Brain microvascular endothelial cell (primary cell): ENCODE measurements at regions not wholly inside any gene's neighbourhood (a gene's known extent, or its start where the extent isn't known, plus 50 kb on each side); places are given as distances from the start of the nearest gene placed in this dataset.

ENCODE experiments used
- DNase-seq: peaks from one replicate; pipeline ENCODE4 v3.0.0-alpha.2; 2020
- H3K27ac ChIP-seq: fragments of 250-450 bp; sonication (Bioruptor Pico); 2 replicates; pipeline ENCODE4 v1.5.1; 2020; ENCODE audit warnings: mild to moderate bottlenecking, moderate library complexity
- H3K27me3 ChIP-seq: fragments of 250-450 bp; sonication (Bioruptor Pico); replicated peaks from 2 replicates; pipeline ENCODE4 v1.5.1; 2020; ENCODE audit warnings: mild to moderate bottlenecking
- H3K36me3 ChIP-seq: fragments of 250-450 bp; sonication (Bioruptor Pico); replicated peaks from 2 replicates; pipeline ENCODE4 v1.5.1; 2020; ENCODE audit warnings: mild to moderate bottlenecking
- H3K4me3 ChIP-seq: 2 replicates; pipeline ENCODE4 v1.5.1; 2011; ENCODE audit warnings: low read depth, mild to moderate bottlenecking, control low read depth, low read length, moderate library complexity
- in situ Hi-C: cut with HindIII; loops from 2 replicates; pipeline ENCODE4 v1.10.0; 2017; ENCODE audit warnings: low sequenced_read_pairs, low pct_ligation_motif_present
- TF ChIP-seq, protein P1 (sequence below): IDR thresholded peaks from 2 replicates; pipeline ENCODE4 v1.5.1; 2011; ENCODE audit warnings: low read depth, mild to moderate bottlenecking, moderate library complexity, low read length, control low read depth, inconsistent platforms; ENCODE audit errors: missing control alignments

DNA sequence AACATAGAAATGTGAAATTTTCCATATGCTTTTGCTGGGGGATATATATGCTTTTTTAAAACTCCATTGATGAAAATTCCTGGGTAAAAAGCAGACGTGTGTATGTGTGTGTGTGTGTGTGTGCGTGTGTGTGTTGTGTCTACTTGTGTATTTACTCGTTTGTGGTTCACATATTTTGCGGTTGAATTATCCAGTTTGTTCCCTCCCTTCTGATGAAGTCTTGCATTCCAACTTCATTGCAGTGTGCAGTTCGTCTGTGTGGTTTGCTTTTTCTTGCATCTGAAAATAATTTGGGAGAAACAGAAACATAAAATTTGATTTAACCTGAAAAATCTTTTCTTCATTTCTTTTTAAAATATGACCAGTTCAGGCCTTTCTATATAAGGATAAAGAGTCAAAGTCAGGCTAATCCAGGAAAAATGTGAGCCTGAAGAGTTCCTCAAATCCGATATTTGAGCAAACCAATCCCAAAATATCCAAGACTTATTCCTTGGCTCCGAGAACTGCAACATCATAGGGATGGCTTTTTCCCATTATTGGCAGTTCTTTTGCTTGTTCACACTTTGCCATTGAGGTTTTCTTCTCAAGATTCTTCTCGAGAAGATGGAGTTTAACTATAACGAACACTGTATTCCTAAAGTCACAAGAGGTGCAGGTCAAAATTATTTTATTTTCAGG is 202.2 kb upstream of the CCN2 start:
- Histone ChIP-seq H3K36me3 (no peaks in the 10 kb centered on the region), H3K4me3 (no peak overlapping the region), H3K27ac (peak overlapping the region; percentile 94), H3K27me3 (no peaks in the 10 kb centered on the region)
- peak; percentile 93 for DNase-seq
- TF ChIP-seq, protein P1, sequence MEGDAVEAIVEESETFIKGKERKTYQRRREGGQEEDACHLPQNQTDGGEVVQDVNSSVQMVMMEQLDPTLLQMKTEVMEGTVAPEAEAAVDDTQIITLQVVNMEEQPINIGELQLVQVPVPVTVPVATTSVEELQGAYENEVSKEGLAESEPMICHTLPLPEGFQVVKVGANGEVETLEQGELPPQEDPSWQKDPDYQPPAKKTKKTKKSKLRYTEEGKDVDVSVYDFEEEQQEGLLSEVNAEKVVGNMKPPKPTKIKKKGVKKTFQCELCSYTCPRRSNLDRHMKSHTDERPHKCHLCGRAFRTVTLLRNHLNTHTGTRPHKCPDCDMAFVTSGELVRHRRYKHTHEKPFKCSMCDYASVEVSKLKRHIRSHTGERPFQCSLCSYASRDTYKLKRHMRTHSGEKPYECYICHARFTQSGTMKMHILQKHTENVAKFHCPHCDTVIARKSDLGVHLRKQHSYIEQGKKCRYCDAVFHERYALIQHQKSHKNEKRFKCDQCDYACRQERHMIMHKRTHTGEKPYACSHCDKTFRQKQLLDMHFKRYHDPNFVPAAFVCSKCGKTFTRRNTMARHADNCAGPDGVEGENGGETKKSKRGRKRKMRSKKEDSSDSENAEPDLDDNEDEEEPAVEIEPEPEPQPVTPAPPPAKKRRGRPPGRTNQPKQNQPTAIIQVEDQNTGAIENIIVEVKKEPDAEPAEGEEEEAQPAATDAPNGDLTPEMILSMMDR, result no peak
- in situ Hi-C loops, result no loop called here

DNA sequence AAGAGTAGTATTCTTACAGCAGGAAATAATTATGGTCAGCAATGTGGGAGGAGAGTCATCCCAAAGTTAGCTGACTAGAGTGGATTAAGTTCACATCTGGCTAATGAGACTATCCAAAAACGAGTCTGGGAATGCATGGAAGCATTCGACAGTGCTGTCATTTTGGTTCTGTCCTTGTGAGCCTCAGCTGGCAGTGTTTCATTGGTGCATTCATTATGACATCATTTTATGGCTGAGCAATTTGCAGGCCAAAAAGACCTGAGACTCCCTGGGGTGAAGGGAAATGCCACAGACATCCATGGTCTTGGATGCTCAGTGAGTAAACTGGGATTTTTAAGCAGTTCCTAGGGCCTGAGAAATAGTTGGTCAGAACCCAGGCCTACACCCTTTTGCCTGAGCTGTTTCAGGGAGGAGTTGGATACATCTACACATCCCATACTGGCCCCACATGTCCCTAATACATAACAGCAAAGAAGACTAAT is 196.4 kb upstream of the CCN2 start:
- in situ Hi-C loops, result no loop called here
- DNase-seq, result peak; percentile 84
- no peak overlapping the region for H3K4me3 ChIP-seq
- TF ChIP-seq, protein P1, result no peak
- no peaks in the 10 kb centered on the region for H3K27me3 ChIP-seq
- no peaks in the 10 kb centered on the region for H3K36me3 ChIP-seq
- H3K27ac ChIP-seq, result peak overlapping the region; percentile 29

DNA sequence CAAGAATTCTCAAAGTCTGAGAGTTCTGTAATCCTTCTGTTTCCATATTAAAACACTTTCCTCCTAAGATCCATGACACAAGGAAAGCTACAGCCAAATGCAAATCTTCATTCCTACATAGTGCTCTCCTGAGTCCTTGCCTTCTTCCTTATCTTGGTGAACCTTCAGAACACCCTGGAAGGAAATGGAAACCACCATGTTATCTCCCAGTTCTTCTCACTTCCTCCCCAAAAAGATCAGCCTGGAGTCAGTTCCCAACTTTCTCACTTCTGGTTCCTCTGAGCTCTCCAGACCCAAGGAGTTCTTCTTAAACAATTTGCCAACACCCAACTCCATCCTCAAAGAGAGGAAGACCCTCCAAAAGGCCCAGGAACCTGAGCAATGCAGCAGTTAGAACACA is 193.3 kb upstream of the CCN2 start:
- Histone ChIP-seq H3K27ac (no peak overlapping the region), H3K27me3 (no peaks in the 10 kb centered on the region), H3K4me3 (no peak overlapping the region), H3K36me3 (no peaks in the 10 kb centered on the region)
- no peak for DNase-seq
- TF ChIP-seq, protein P1, result no peak
- in situ Hi-C loops, result no loop called here

DNA sequence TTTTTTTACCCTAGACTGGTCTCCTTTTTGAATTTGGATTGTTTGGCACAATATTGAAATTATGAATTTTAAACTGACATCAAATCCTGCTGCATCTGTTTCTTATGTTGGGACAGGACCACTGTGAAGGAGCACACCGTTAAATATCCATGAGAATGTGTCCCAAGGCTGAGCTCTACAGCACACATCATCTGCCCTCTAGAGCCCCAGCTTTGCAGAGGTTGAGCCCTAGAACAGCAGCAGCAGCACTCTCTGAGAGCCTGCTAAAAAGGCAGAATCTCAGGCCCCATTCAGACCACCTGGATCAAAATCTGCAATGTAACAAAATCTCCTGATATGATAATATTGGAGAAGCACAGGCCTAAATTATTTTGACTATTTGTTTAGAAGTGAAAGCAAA is 192.1 kb upstream of the CCN2 start:
- H3K4me3 ChIP-seq, result no peak overlapping the region
- in situ Hi-C loops, result no loop called here
- no peaks in the 10 kb centered on the region for H3K36me3 ChIP-seq
- no peak for DNase-seq
- no peak overlapping the region for H3K27ac ChIP-seq
- TF ChIP-seq, protein P1, result no peak
- no peaks in the 10 kb centered on the region for H3K27me3 ChIP-seq

DNA sequence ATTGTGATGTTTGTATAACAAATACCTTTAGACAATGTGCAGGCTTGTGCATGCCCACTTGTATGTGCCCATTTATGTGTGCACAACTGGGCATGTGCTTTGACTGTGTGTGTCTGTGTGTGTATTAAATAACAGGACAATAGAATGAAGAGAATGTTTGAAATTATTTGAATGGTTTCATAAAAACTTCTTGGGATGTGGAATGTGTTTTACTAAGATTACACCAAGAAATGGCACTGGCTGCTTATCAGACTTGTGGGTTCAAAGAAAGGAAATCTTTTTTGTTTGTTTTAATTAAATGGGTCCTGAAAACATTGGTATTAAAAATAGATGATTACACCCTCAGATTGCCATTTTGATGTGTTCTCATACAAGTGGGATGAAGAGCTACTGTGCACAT is 191.6 kb upstream of the CCN2 start:
- H3K36me3 ChIP-seq, result no peaks in the 10 kb centered on the region
- DNase-seq, result no peak
- in situ Hi-C loops, result no loop called here

More for the DNA sequence above, 191.6 kb upstream of the CCN2 start:
- H3K4me3 ChIP-seq, result no peak overlapping the region
- H3K27me3 ChIP-seq, result no peaks in the 10 kb centered on the region
- H3K27ac ChIP-seq, result no peak overlapping the region
- TF ChIP-seq, protein P1, result no peak
